ENCODE measurements at regions not wholly inside any gene's neighbourhood (a gene's known extent, or its start where the extent isn't known, plus 50 kb on each side); places are given as distances from the start of the nearest gene placed in this dataset.

GRCh38 chr21:19712441-19712840 lies 1285.8 kb upstream of the NCAM2 start:
- no peak for DNase-seq

GRCh38 chr21:19713313-19713712 lies 1284.9 kb upstream of the NCAM2 start:
- DNase-seq, result no peak

GRCh38 chr21:19724081-19724480 lies 1274.1 kb upstream of the NCAM2 start:
- no peak for DNase-seq

- DNase-seq, result no peak
These were observed 1267.0 kb upstream of the NCAM2 start for GRCh38 chr21:19731251-19731650.

GRCh38 chr21:19759836-19760235 lies 1238.4 kb upstream of the NCAM2 start:
- DNase-seq, result no peak

- DNase-seq, result no peak
These were observed 1230.7 kb upstream of the NCAM2 start for GRCh38 chr21:19767546-19767945.

GRCh38 chr21:19771881-19772280 lies 1226.3 kb upstream of the NCAM2 start:
- no peak for DNase-seq

- no peak for DNase-seq
These were observed 1222.1 kb upstream of the NCAM2 start for GRCh38 chr21:19776076-19776475.

- DNase-seq, result no peak
These were observed 1216.1 kb upstream of the NCAM2 start for GRCh38 chr21:19781881-19782652.

GRCh38 chr21:19785941-19786340 lies 1212.3 kb upstream of the NCAM2 start:
- DNase-seq, result no peak

- no peak for DNase-seq
These were observed 1206.2 kb upstream of the NCAM2 start for GRCh38 chr21:19792004-19792403.

GRCh38 chr21:19807201-19807600 lies 1191.0 kb upstream of the NCAM2 start:
- no peak for DNase-seq

GRCh38 chr21:19810779-19811178 lies 1187.4 kb upstream of the NCAM2 start:
- no peak for DNase-seq

GRCh38 chr21:19830446-19830845 lies 1167.8 kb upstream of the NCAM2 start:
- no peak for DNase-seq

GRCh38 chr21:19832551-19832950 lies 1165.7 kb upstream of the NCAM2 start:
- no peak for DNase-seq

GRCh38 chr21:19833082-19833481 lies 1165.1 kb upstream of the NCAM2 start:
- DNase-seq, result no peak

- DNase-seq, result no peak
These were observed 1155.6 kb upstream of the NCAM2 start for GRCh38 chr21:19842601-19843000.

- no peak for DNase-seq
These were observed 1153.9 kb upstream of the NCAM2 start for GRCh38 chr21:19844334-19844733.

- DNase-seq, result no peak
These were observed 1148.1 kb upstream of the NCAM2 start for GRCh38 chr21:19850157-19850556.

GRCh38 chr21:19853061-19853460 lies 1145.1 kb upstream of the NCAM2 start:
- DNase-seq, result no peak

GRCh38 chr21:19853709-19854575 lies 1144.3 kb upstream of the NCAM2 start:
- DNase-seq, result no peak

- DNase-seq, result no peak
These were observed 1142.7 kb upstream of the NCAM2 start for GRCh38 chr21:19855522-19855921.

- no peak for DNase-seq
These were observed 1133.7 kb upstream of the NCAM2 start for GRCh38 chr21:19864476-19864875.

GRCh38 chr21:19870682-19871081 lies 1127.5 kb upstream of the NCAM2 start:
- no peak for DNase-seq
